ENCODE measurements at regions not wholly inside any gene's neighbourhood (a gene's known extent, or its start where the extent isn't known, plus 50 kb on each side); places are given as distances from the start of the nearest gene placed in this dataset.

GRCh38 chr15:27674826-27675225 lies 424.3 kb downstream of the OCA2 start:
- FAIRE-seq (no peak), DNase-seq (ENCODE audit: low spot score) (no peak), ATAC-seq (no peak)
- Histone ChIP-seq H3K27ac (ENCODE audit: extremely low read length, insufficient read depth, low read length) (no peak overlapping the region), H3K9ac (ENCODE audit: insufficient read depth, low read depth, low read length) (no peak overlapping the region), H4K20me1 (ENCODE audit: insufficient read depth, low read length) (no peaks in the 10 kb centered on the region), H3K27me3 (ENCODE audit: control insufficient read depth in 1 of 2, insufficient read depth in 2 of 2, low read length in 2 of 2) (peaks cover 0 to 5% of the 10 kb centered on the region in 2 experiments; a peak in 1 of 5 replicates), H2AFZ (ENCODE audit: low read length) (no peak overlapping the region), H3K79me2 (ENCODE audit: insufficient read depth, low read length) (no peaks in the 10 kb centered on the region), H3K4me2 (ENCODE audit: low read depth, low read length) (no peak overlapping the region), H3K9me3 (ENCODE audit: low read length) (no peaks in the 10 kb centered on the region), H3K4me1 (ENCODE audit: insufficient read depth, low read length) (peaks cover 2% of the 10 kb centered on the region; the same call in 1 of the 2 replicates), H3K4me3 (replicated peaks in 1 of 3; ENCODE audit: insufficient read depth in 1 of 3, low read depth in 2 of 3, low read length in 3 of 3) (no peak overlapping the region), H3K36me3 (replicated peaks in 1 of 2; ENCODE audit: control insufficient read depth in 1 of 2, insufficient read depth in 2 of 2, low read length in 2 of 2) (no peaks in the 10 kb centered on the region)
- intact Hi-C loops (cut with micrococcal nuclease; ENCODE audit: unreplicated experiment) (no loop called here), in situ Hi-C loops (cut with HindIII; ENCODE audit: extremely low pct_ligation_motif_present, low pct_unique_long_range_greater_than_20kb) (loop anchor here (10.0 kb wide), 1 partner anchor 340 kb away; no protein-coding TSS in a partner anchor)
- ChIA-PET POLR2A (no interaction called here), CTCF (ENCODE audit: low intra/inter-chr PET ratio, low total read pairs) (no interaction called here)
- no TSS peak for BruUV-seq (replicated peaks)
- 11% methylated on average over 4 of the region's 10 CpGs for WGBS (ENCODE audit: low lambda C conversion rate)
- TF ChIP-seq ZNF30 (CRISPR knock-in tag; IDR thresholded peaks at IDR 0.05) = no peak
- TF ChIP-seq THAP8 (CRISPR knock-in tag; IDR thresholded peaks at IDR 0.05; ENCODE audit: borderline replicate concordance) = no peak
- no peak for TF ChIP-seq ZNF660 (CRISPR knock-in tag; IDR thresholded peaks at IDR 0.05; ENCODE audit: borderline replicate concordance, low read depth)
- no peak for TF ChIP-seq HMGXB4 (CRISPR knock-in tag; IDR thresholded peaks at IDR 0.05; ENCODE audit: borderline replicate concordance in 1 of 2, low read depth in 1 of 2)
- TF ChIP-seq AKAP8 (CRISPR knock-in tag; IDR thresholded peaks at IDR 0.05) = no peak
- TF ChIP-seq TBP (CRISPR knock-in tag; IDR thresholded peaks at IDR 0.05) = no peak
- no peak for TF ChIP-seq MIXL1 (CRISPR knock-in tag; IDR thresholded peaks at IDR 0.05)
- TF ChIP-seq ZNF468 (CRISPR knock-in tag; IDR thresholded peaks at IDR 0.05) = no peak
- TF ChIP-seq TEAD2 (CRISPR knock-in tag; IDR thresholded peaks at IDR 0.05) = no peak

Data from HepG2 (cell line).